K562 (cell line): ENCODE measurements at regions not wholly inside any gene's neighbourhood (a gene's known extent, or its start where the extent isn't known, plus 50 kb on each side); places are given as distances from the start of the nearest gene placed in this dataset.
A peak's percentile ranks its signal among the peaks of the same experiment; 100 is the strongest.

Source experiments
- ATAC-seq: fragments of 200-7000 bp; cut with Tn5 transposase; 3 replicates; pipeline ENCODE4 v1.9.1; 2020; ENCODE audit warnings: moderate library complexity
- BruUV-seq: library from RNA; stranded (reverse); fragments of 400-500 nt; replicated peaks from 2 replicates; lab custom pipeline; 2021; lab: Mats Ljungman, UMichigan
- CTCF ChIA-PET: fragments of 300-600 bp; formaldehyde crosslinking; extraction: SDS; loops from one replicate; lab custom pipeline; 2021; ENCODE audit warnings: low intra/inter-chr PET ratio; lab: Yijun Ruan, JAX
- POLR2A ChIA-PET: fragments of 300-600, 350-650 bp; sonication (Branson Sonifier 250); formaldehyde crosslinking; extraction: SDS; loops from one replicate; lab custom pipeline; 2021; ENCODE audit warnings: antibody characterized with exemption, inconsistent platforms; lab: Yijun Ruan, JAX
- DNase-seq, 4 experiments: peaks; one replicate each; pipeline versions ENCODE4 v3.0.0 to v3.0.0-alpha.2; 2011 to 2018; ENCODE audit warnings: low spot score in 3 of 4, mixed read lengths in 3 of 4; ENCODE audit errors: extremely low read depth in 1 of 4
- FAIRE-seq: peaks from 2 replicates; lab custom pipeline; 2011; peaks lifted over from hg19 to GRCh38; lab: Jason Lieb, UNC
- H2AFZ ChIP-seq: 2 replicates; pipeline ENCODE4 v1.6.0; 2011; ENCODE audit warnings: low read depth, low read length, control low read depth, inconsistent platforms
- H3K27ac ChIP-seq: fragments of 200-600 bp; 3 replicates; pipeline ENCODE4 v1.8.0; 2011; ENCODE audit warnings: low read depth, mild to moderate bottlenecking, control low read depth, inconsistent platforms, low read length, moderate library complexity, mixed read lengths; ENCODE audit errors: extremely low read depth
- H3K27me3 ChIP-seq, 2 experiments: fragments of 300-600 bp in 1 of 2; 2 replicates in 1 of 2; 3 replicates in 1 of 2; pipeline versions ENCODE4 v1.6.0 to v1.8.0; 2011; ENCODE audit warnings: inconsistent platforms in 2 of 2, low read length in 2 of 2, mild to moderate bottlenecking in 1 of 2, mixed read lengths in 1 of 2, moderate library complexity in 1 of 2; ENCODE audit not compliant: control insufficient read depth in 2 of 2, insufficient read depth in 2 of 2
- H3K36me3 ChIP-seq: fragments of 300-600 bp; 3 replicates; pipeline ENCODE4 v1.8.0; 2011; ENCODE audit warnings: mild to moderate bottlenecking, low read length, inconsistent platforms; ENCODE audit not compliant: control insufficient read depth, insufficient read depth
- H3K4me1 ChIP-seq, 2 experiments: fragments of 200-600 bp in 1 of 2; replicated peaks in 1 of 2; 2 replicates in 1 of 2; 3 replicates in 1 of 2; pipeline versions ENCODE4 v1.5.1 to v1.8.0; 2011; ENCODE audit warnings: inconsistent platforms in 2 of 2, low read length in 2 of 2, mild to moderate bottlenecking in 1 of 2, mixed read lengths in 1 of 2, moderate library complexity in 1 of 2; ENCODE audit not compliant: control insufficient read depth in 2 of 2, insufficient read depth in 2 of 2
- H3K4me2 ChIP-seq: 2 replicates; pipeline ENCODE4 v1.6.1; 2011; ENCODE audit warnings: low read length, control low read depth, inconsistent platforms, mixed read lengths; ENCODE audit not compliant: insufficient read depth
- H3K4me3 ChIP-seq: fragments of 200-600 bp; sonication (generic), shearing (Covaris generic); 2 replicates; pipeline ENCODE4 v1.5.1; 2016; ENCODE audit warnings: control low read depth, inconsistent platforms
- H3K79me2 ChIP-seq: fragments of 200-600 bp; 3 replicates; pipeline ENCODE4 v1.8.0; 2011; ENCODE audit warnings: low read length, inconsistent platforms; ENCODE audit not compliant: control insufficient read depth, insufficient read depth
- H3K9ac ChIP-seq, 2 experiments: 2 replicates each; pipeline versions ENCODE4 v1.6.0 to v1.6.1; 2011; ENCODE audit warnings: low read depth in 2 of 2, low read length in 2 of 2, control low read depth in 1 of 2, inconsistent platforms in 1 of 2, mild to moderate bottlenecking in 1 of 2, mixed read lengths in 1 of 2; ENCODE audit not compliant: insufficient read depth in 1 of 2
- H3K9me1 ChIP-seq: one replicate; pipeline ENCODE4 v1.6.0; 2011; ENCODE audit warnings: inconsistent platforms, mild to moderate bottlenecking, low read length, moderate library complexity; ENCODE audit not compliant: control insufficient read depth, insufficient read depth
- H3K9me3 ChIP-seq: replicated peaks from 2 replicates; pipeline ENCODE4 v1.5.1; 2011; ENCODE audit warnings: low read depth, low read length, inconsistent platforms; ENCODE audit not compliant: control insufficient read depth, insufficient read depth
- H4K20me1 ChIP-seq: replicated peaks from 2 replicates; pipeline ENCODE4 v1.6.1; 2011; ENCODE audit warnings: low read length, inconsistent platforms, mixed read lengths; ENCODE audit not compliant: control insufficient read depth, insufficient read depth
- FOXJ3 ChIP-seq: sonication (generic); formaldehyde crosslinking; IDR thresholded peaks from 2 replicates; pipeline ENCODE4 v1.4.0; 2020; ENCODE audit warnings: mild to moderate bottlenecking, missing genetic modification reagents
- NFE2 ChIP-seq: IDR thresholded peaks from 2 replicates; pipeline ENCODE4 v1.6.1; 2014; ENCODE audit warnings: antibody characterized with exemption, low read depth
- RAD21 ChIP-seq, 2 experiments: fragments of 250-450 bp in 1 of 2; fragments of 450-650 bp in 1 of 2; sonication (Bioruptor Pico) in 1 of 2; formaldehyde crosslinking in 1 of 2; IDR thresholded peaks in 1 of 2; conservative IDR thresholded peaks in 1 of 2; 2 replicates each; pipeline versions ENCODE4 v1.4.0 to v1.8.0; 2020 to 2022; ENCODE audit warnings: mild to moderate bottlenecking in 2 of 2, moderate library complexity in 1 of 2
- SMC3 ChIP-seq: conservative IDR thresholded peaks from 2 replicates; pipeline ENCODE4 v1.6.1; 2011; ENCODE audit warnings: low read depth, low read length, improper control_type of control experiment; ENCODE audit not compliant: insufficient read depth
- WGBS: fragments of 100-300 bp; shearing (Covaris generic); methylation state at CpG from one replicate; pipeline ENCODE4 v1.1.6; 2016; ENCODE audit warnings: low coverage, mixed read lengths; ENCODE audit not compliant: insufficient coverage; ENCODE audit errors: missing lambda C conversion rate; 5-methylcytosine and 5-hydroxymethylcytosine counted together
- in situ Hi-C: fragments of 300-500 bp; cut with MboI; formaldehyde crosslinking; loops from 4 replicates; pipeline ENCODE4 v1.15.0; 2018; ENCODE audit warnings: inconsistent platforms, mixed read lengths
- intact Hi-C: fragments of 100-400 bp; cut with micrococcal nuclease; formaldehyde crosslinking; loops from 2 replicates; pipeline ENCODE4 v1.14.2; 2022
- TF ChIP-seq, protein P1 (sequence below), 3 experiments: IDR thresholded peaks in 2 of 3; conservative IDR thresholded peaks in 1 of 3; 2 replicates each; pipeline ENCODE4 v1.5.1; 2011 to 2012; ENCODE audit warnings: low read length in 3 of 3, mild to moderate bottlenecking in 3 of 3, control low read depth in 2 of 3, improper control_type of control experiment in 1 of 3, inconsistent platforms in 1 of 3, low read depth in 1 of 3, mixed read lengths in 1 of 3, moderate library complexity in 1 of 3; ENCODE audit not compliant: insufficient read depth in 2 of 3
- TF ChIP-seq, protein P2 (sequence below): sonication (generic); IDR thresholded peaks from 2 replicates; pipeline ENCODE4 v1.6.1; 2016
- TF ChIP-seq, protein P3 (sequence below), 2 experiments: fragments of 450-650 bp; formaldehyde crosslinking in 1 of 2; IDR thresholded peaks; 2 replicates each; pipeline versions ENCODE4 v1.4.0 to v1.6.1; 2014 to 2020; ENCODE audit warnings: mild to moderate bottlenecking in 2 of 2, borderline replicate concordance in 1 of 2, low read depth in 1 of 2
- TF ChIP-seq, protein P4 (sequence below): fragments of 450-650 bp; IDR thresholded peaks from 2 replicates; pipeline ENCODE4 v1.6.1; 2016; ENCODE audit warnings: missing biosample characterization, missing genetic modification characterization

DNA sequence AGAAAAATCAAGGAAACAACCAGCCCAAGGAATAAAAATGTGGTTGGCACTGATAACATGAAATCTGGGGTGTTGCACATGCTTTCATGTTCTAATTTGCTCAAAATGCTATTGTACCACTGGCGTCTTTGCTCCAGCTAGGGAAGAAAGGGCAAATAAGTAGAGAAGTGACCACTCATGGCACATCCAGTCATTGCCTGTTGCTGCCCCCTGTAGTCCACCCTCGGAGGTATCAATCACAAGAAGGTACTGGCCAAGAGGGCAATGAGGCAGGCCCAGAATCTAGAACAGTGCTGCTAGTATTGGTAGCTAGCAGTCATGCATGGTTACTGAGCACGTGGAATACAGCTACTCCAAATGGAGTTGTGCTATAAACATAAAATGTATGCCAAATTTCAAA lies 213.4 kb downstream of the CDCA7 start:
- CTCF ChIA-PET = interaction anchor here (0.7 to 2.2 kb wide), 3 partner anchors 166 to 541 kb away, joined by 3 to 11 read pairs (median 3); no protein-coding TSS in a partner anchor
- peak; percentile 29 to 47 (median 42) for DNase-seq

More for the DNA sequence above, 213.4 kb downstream of the CDCA7 start:
- in situ Hi-C loops (no loop called here), intact Hi-C loops (loop anchor here (1.0 kb wide), 1 partner anchor 166 kb away; no protein-coding TSS in a partner anchor)
- Histone ChIP-seq H3K4me3 (no peak overlapping the region), H3K36me3 (no peaks in the 10 kb centered on the region), H3K9me3 (no peaks in the 10 kb centered on the region), H3K27me3 (no peaks in the 10 kb centered on the region), H3K4me2 (no peak overlapping the region), H4K20me1 (no peaks in the 10 kb centered on the region), H3K27ac (no peak overlapping the region), H3K4me1 (no peaks in the 10 kb centered on the region), H3K9ac (no peak overlapping the region), H2AFZ (no peak overlapping the region), H3K9me1 (no peaks in the 10 kb centered on the region), H3K79me2 (no peaks in the 10 kb centered on the region)
- 2% methylated on average over 3 of the region's 3 CpGs for WGBS
- TF ChIP-seq, protein P1, sequence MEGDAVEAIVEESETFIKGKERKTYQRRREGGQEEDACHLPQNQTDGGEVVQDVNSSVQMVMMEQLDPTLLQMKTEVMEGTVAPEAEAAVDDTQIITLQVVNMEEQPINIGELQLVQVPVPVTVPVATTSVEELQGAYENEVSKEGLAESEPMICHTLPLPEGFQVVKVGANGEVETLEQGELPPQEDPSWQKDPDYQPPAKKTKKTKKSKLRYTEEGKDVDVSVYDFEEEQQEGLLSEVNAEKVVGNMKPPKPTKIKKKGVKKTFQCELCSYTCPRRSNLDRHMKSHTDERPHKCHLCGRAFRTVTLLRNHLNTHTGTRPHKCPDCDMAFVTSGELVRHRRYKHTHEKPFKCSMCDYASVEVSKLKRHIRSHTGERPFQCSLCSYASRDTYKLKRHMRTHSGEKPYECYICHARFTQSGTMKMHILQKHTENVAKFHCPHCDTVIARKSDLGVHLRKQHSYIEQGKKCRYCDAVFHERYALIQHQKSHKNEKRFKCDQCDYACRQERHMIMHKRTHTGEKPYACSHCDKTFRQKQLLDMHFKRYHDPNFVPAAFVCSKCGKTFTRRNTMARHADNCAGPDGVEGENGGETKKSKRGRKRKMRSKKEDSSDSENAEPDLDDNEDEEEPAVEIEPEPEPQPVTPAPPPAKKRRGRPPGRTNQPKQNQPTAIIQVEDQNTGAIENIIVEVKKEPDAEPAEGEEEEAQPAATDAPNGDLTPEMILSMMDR (IDR thresholded peaks at IDR 0.05 in 2 of 3, conservative IDR thresholded peaks at IDR 0.05 in 1 of 3; ENCODE audit: insufficient read depth in 2 of 3, low read depth in 1 of 3, low read length in 3 of 3) = peak; percentile 62 to 65 (median 65)
- TF ChIP-seq NFE2 (0 out of 2 replicates have a peak, but pooled peaks have one; percentile 17), FOXJ3 (CRISPR knock-in tag) (no peak), RAD21 (CRISPR knock-in tag; conservative IDR thresholded peaks at IDR 0.05 in 1 of 2, IDR thresholded peaks at IDR 0.05 in 1 of 2) (peak; percentile 49 to 72), SMC3 (0 out of 2 replicates have a peak, but pooled peaks have one; percentile 37)
- TF ChIP-seq, protein P2, sequence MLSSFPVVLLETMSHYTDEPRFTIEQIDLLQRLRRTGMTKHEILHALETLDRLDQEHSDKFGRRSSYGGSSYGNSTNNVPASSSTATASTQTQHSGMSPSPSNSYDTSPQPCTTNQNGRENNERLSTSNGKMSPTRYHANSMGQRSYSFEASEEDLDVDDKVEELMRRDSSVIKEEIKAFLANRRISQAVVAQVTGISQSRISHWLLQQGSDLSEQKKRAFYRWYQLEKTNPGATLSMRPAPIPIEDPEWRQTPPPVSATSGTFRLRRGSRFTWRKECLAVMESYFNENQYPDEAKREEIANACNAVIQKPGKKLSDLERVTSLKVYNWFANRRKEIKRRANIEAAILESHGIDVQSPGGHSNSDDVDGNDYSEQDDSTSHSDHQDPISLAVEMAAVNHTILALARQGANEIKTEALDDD = 0 out of 2 replicates have a peak, but pooled peaks have one; percentile 20
- TF ChIP-seq, protein P3, sequence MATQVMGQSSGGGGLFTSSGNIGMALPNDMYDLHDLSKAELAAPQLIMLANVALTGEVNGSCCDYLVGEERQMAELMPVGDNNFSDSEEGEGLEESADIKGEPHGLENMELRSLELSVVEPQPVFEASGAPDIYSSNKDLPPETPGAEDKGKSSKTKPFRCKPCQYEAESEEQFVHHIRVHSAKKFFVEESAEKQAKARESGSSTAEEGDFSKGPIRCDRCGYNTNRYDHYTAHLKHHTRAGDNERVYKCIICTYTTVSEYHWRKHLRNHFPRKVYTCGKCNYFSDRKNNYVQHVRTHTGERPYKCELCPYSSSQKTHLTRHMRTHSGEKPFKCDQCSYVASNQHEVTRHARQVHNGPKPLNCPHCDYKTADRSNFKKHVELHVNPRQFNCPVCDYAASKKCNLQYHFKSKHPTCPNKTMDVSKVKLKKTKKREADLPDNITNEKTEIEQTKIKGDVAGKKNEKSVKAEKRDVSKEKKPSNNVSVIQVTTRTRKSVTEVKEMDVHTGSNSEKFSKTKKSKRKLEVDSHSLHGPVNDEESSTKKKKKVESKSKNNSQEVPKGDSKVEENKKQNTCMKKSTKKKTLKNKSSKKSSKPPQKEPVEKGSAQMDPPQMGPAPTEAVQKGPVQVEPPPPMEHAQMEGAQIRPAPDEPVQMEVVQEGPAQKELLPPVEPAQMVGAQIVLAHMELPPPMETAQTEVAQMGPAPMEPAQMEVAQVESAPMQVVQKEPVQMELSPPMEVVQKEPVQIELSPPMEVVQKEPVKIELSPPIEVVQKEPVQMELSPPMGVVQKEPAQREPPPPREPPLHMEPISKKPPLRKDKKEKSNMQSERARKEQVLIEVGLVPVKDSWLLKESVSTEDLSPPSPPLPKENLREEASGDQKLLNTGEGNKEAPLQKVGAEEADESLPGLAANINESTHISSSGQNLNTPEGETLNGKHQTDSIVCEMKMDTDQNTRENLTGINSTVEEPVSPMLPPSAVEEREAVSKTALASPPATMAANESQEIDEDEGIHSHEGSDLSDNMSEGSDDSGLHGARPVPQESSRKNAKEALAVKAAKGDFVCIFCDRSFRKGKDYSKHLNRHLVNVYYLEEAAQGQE (IDR thresholded peaks at IDR 0.05; ENCODE audit: borderline replicate concordance) = peak; percentile 67; the same call in 1 of the 2 replicates
- TF ChIP-seq, protein P3 (CRISPR knock-in tag; IDR thresholded peaks at IDR 0.05; ENCODE audit: low read depth) = no peak
- TF ChIP-seq, protein P4, sequence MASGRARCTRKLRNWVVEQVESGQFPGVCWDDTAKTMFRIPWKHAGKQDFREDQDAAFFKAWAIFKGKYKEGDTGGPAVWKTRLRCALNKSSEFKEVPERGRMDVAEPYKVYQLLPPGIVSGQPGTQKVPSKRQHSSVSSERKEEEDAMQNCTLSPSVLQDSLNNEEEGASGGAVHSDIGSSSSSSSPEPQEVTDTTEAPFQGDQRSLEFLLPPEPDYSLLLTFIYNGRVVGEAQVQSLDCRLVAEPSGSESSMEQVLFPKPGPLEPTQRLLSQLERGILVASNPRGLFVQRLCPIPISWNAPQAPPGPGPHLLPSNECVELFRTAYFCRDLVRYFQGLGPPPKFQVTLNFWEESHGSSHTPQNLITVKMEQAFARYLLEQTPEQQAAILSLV (tag) = no peak
- FAIRE-seq = peak; percentile 61
- BruUV-seq = no TSS peak
- peak; percentile 91 for ATAC-seq
- POLR2A ChIA-PET = interaction anchor here (0.7 to 1.0 kb wide), 2 partner anchors 12 to 588 kb away, joined by 3 to 4 read pairs; no protein-coding TSS in a partner anchor
